SK-N-SH (cell line): ENCODE measurements at regions not wholly inside any gene's neighbourhood (a gene's known extent, or its start where the extent isn't known, plus 50 kb on each side); places are given as distances from the start of the nearest gene placed in this dataset.

Experiments used
- CTCF ChIA-PET: fragments of 300-600, 350-600 bp; formaldehyde crosslinking; extraction: SDS; loops from one replicate; lab custom pipeline; 2021; lab: Yijun Ruan, JAX
- POLR2A ChIA-PET: fragments of 350-600 bp; sonication (Branson Sonifier 250); formaldehyde crosslinking; extraction: SDS; loops from one replicate; lab custom pipeline; 2020; ENCODE audit warnings: antibody characterized with exemption, inconsistent platforms; lab: Yijun Ruan, JAX
- DNase-seq: peaks from one replicate; pipeline ENCODE4 v3.0.0; 2012
- H2AFZ ChIP-seq: fragments of 200-600 bp; sonication (generic); 2 replicates; pipeline ENCODE4 v1.8.1; 2016; ENCODE audit warnings: antibody characterized with exemption, mild to moderate bottlenecking, low read depth
- H3F3A ChIP-seq: fragments of 200-600 bp; sonication (generic); replicated peaks from 2 replicates; pipeline ENCODE3; 2016; ENCODE audit warnings: antibody characterized with exemption, mild to moderate bottlenecking; ENCODE audit not compliant: insufficient read depth
- H3K27ac ChIP-seq, 2 experiments: fragments of 200-500 bp in 1 of 2; fragments of 200-600 bp in 1 of 2; sonication (Bioruptor generic) in 1 of 2; sonication (generic), shearing (Covaris generic) in 1 of 2; 2 replicates each; pipeline versions ENCODE4 v1.5.1 to v1.6.1; 2014 to 2016; ENCODE audit warnings: low read depth in 2 of 2, inconsistent platforms in 1 of 2, low read length in 1 of 2, mild to moderate bottlenecking in 1 of 2, mixed read lengths in 1 of 2
- H3K27me3 ChIP-seq: fragments of 200-600 bp; sonication (generic), shearing (Covaris generic); 2 replicates; pipeline ENCODE4 v1.6.1; 2016; ENCODE audit warnings: mixed run types; ENCODE audit not compliant: insufficient read depth
- H3K36me3 ChIP-seq, 2 experiments: fragments of 200-500 bp in 1 of 2; fragments of 200-600 bp in 1 of 2; sonication (Bioruptor generic) in 1 of 2; sonication (generic) in 1 of 2; replicated peaks in 1 of 2; 2 replicates each; pipeline versions ENCODE3 to v1.5.1; 2014 to 2016; ENCODE audit warnings: low read length in 1 of 2, mild to moderate bottlenecking in 1 of 2; ENCODE audit not compliant: insufficient read depth in 2 of 2, control insufficient read depth in 1 of 2
- H3K4me1 ChIP-seq, 2 experiments: fragments of 200-500 bp in 1 of 2; fragments of 200-600 bp in 1 of 2; sonication (Bioruptor generic) in 1 of 2; sonication (generic), shearing (Covaris generic) in 1 of 2; 2 replicates each; pipeline versions ENCODE4 v1.5.1 to v1.6.1; 2014 to 2016; ENCODE audit warnings: low read depth in 1 of 2, low read length in 1 of 2, mixed run types in 1 of 2; ENCODE audit not compliant: insufficient read depth in 2 of 2, control insufficient read depth in 1 of 2
- H3K4me2 ChIP-seq: fragments of 200-600 bp; sonication (generic), shearing (Covaris generic); 2 replicates; pipeline ENCODE4 v1.6.1; 2017; ENCODE audit warnings: mixed run types
- H3K4me3 ChIP-seq, 2 experiments: fragments of 200-500 bp in 1 of 2; fragments of 200-600 bp in 1 of 2; sonication (Bioruptor generic) in 1 of 2; sonication (generic), shearing (Covaris generic) in 1 of 2; 2 replicates each; pipeline versions ENCODE4 v1.5.1 to v1.8.1; 2014 to 2016; ENCODE audit warnings: low read depth in 2 of 2, inconsistent platforms in 1 of 2, low read length in 1 of 2, mild to moderate bottlenecking in 1 of 2, mixed read lengths in 1 of 2, moderate library complexity in 1 of 2
- H3K79me2 ChIP-seq: fragments of 200-600 bp; sonication (generic); 2 replicates; pipeline ENCODE4 v1.8.1; 2017; ENCODE audit warnings: mild to moderate bottlenecking; ENCODE audit not compliant: insufficient read depth
- H3K9ac ChIP-seq: fragments of 200-600 bp; sonication (generic); 2 replicates; pipeline ENCODE4 v1.6.1; 2017; ENCODE audit warnings: mixed run types
- H3K9me2 ChIP-seq: fragments of 200-600 bp; sonication (generic); 2 replicates; pipeline ENCODE4 v1.6.1; 2017; ENCODE audit warnings: mixed run types
- H3K9me3 ChIP-seq: fragments of 200-600 bp; sonication (generic); 2 replicates; pipeline ENCODE4 v1.6.1; 2017; ENCODE audit warnings: mixed run types, mild to moderate bottlenecking, moderate library complexity
- H4K20me1 ChIP-seq: fragments of 200-600 bp; sonication (generic); 2 replicates; pipeline ENCODE4 v1.6.1; 2017; ENCODE audit warnings: mild to moderate bottlenecking, mixed run types; ENCODE audit not compliant: insufficient read depth
- ELF1 ChIP-seq: IDR thresholded peaks from 2 replicates; pipeline ENCODE4 v1.4.0; 2012
- EP300 ChIP-seq, 2 experiments: IDR thresholded peaks; 2 replicates each; pipeline versions ENCODE4 v1.4.0 to v1.6.1; 2012; ENCODE audit warnings: borderline replicate concordance in 1 of 2, low read depth in 1 of 2, low read length in 1 of 2
- EZH2phosphoT487 ChIP-seq: fragments of 200-600 bp; sonication (generic); IDR thresholded peaks from 2 replicates; pipeline ENCODE4 v1.6.1; 2017; ENCODE audit warnings: low read depth, mixed run types, mild to moderate bottlenecking, antibody characterized with exemption, moderate library complexity, borderline replicate concordance
- IRF3 ChIP-seq: fragments of 150-350 bp; IDR thresholded peaks from 2 replicates; pipeline ENCODE4 v1.6.1; 2016; ENCODE audit warnings: mild to moderate bottlenecking, low read depth, low read length
- JUND ChIP-seq: IDR thresholded peaks from 2 replicates; pipeline ENCODE4 v1.4.0; 2012
- MAX ChIP-seq: IDR thresholded peaks from 2 replicates; pipeline ENCODE4 v1.4.0; 2012; ENCODE audit warnings: low read depth
- POLR2AphosphoS5 ChIP-seq: IDR thresholded peaks from 2 replicates; pipeline ENCODE4 v1.6.1; 2012; ENCODE audit warnings: low read depth, low read length
- RCOR1 ChIP-seq: fragments of 150-350 bp; IDR thresholded peaks from 2 replicates; pipeline ENCODE4 v1.6.1; 2017; ENCODE audit warnings: antibody characterized with exemption, low read length
- REST ChIP-seq: IDR thresholded peaks from 2 replicates; pipeline ENCODE4 v1.6.1; 2012; ENCODE audit warnings: mild to moderate bottlenecking, low read depth, low read length, moderate library complexity
- RFX5 ChIP-seq: IDR thresholded peaks from 2 replicates; pipeline ENCODE4 v1.6.1; 2012; ENCODE audit warnings: mild to moderate bottlenecking, improper control_type of control experiment, low read length
- SMC3 ChIP-seq: IDR thresholded peaks from 2 replicates; pipeline ENCODE4 v1.6.1; 2012; ENCODE audit warnings: low read depth, low read length, improper control_type of control experiment
- TAF1 ChIP-seq: IDR thresholded peaks from 2 replicates; pipeline ENCODE4 v1.6.1; 2012; ENCODE audit warnings: low read depth, mild to moderate bottlenecking, low read length, moderate library complexity, borderline replicate concordance
- TCF12 ChIP-seq: IDR thresholded peaks from 2 replicates; pipeline ENCODE4 v1.4.0; 2012
- TEAD4 ChIP-seq: IDR thresholded peaks from 2 replicates; pipeline ENCODE4 v1.4.0; 2012; ENCODE audit warnings: mild to moderate bottlenecking, borderline replicate concordance; ENCODE audit not compliant: insufficient read depth
- USF1 ChIP-seq: IDR thresholded peaks from 2 replicates; pipeline ENCODE4 v1.4.0; 2012; ENCODE audit warnings: low read depth, borderline replicate concordance
- USF2 ChIP-seq: fragments of 150-350 bp; IDR thresholded peaks from 2 replicates; pipeline ENCODE4 v1.6.1; 2017; ENCODE audit warnings: antibody characterized with exemption, low read length, low read depth, borderline replicate concordance
- ZBTB33 ChIP-seq: IDR thresholded peaks from 2 replicates; pipeline ENCODE4 v1.4.0; 2012; ENCODE audit warnings: low read depth, borderline replicate concordance
- WGBS: methylation state at CpG from one replicate; pipeline ENCODE4 v1.1.6; 2017; ENCODE audit warnings: low lambda C conversion rate; 5-methylcytosine and 5-hydroxymethylcytosine counted together

GRCh38 chr18:40011201-40011600 is 1943.8 kb upstream of the PIK3C3 start:
- Histone ChIP-seq H3K79me2 (no peaks in the 10 kb centered on the region), H3K9ac (no peak overlapping the region), H3K4me2 (no peak overlapping the region), H3K9me2 (no peaks in the 10 kb centered on the region), H3K36me3 (no peaks in the 10 kb centered on the region), H2AFZ (no peak overlapping the region), H3K4me1 (no peaks in the 10 kb centered on the region), H4K20me1 (no peaks in the 10 kb centered on the region), H3F3A (no peaks in the 10 kb centered on the region), H3K4me3 (no peak overlapping the region), H3K9me3 (no peaks in the 10 kb centered on the region), H3K27ac (no peak overlapping the region), H3K27me3 (no peaks in the 10 kb centered on the region)
- ChIA-PET CTCF (no interaction called here), POLR2A (no interaction called here)
- DNase-seq: no peak
- 39% methylated on average over 1 of the region's 1 CpG for WGBS
- TF ChIP-seq SMC3 (no peak), ELF1 (no peak), TEAD4 (no peak), POLR2AphosphoS5 (no peak), JUND (no peak), EZH2phosphoT487 (no peak), REST (no peak), RFX5 (no peak), RCOR1 (no peak), MAX (no peak), TAF1 (no peak)

GRCh38 chr18:40006634-40007033 is 1948.4 kb upstream of the PIK3C3 start:
- 49% methylated on average over 4 of the region's 4 CpGs for WGBS
- CTCF ChIA-PET: no interaction called here
- Histone ChIP-seq H3K9me3 (no peaks in the 10 kb centered on the region), H3K4me2 (no peak overlapping the region)
- TF ChIP-seq IRF3 (no peak), MAX (no peak), USF1 (no peak), SMC3 (no peak), USF2 (no peak), EP300 (IDR thresholded peaks at IDR 0.05; ENCODE audit: borderline replicate concordance in 1 of 2, low read depth in 1 of 2, low read length in 1 of 2) (no peak), TCF12 (no peak), ZBTB33 (no peak)
- TF ChIP-seq, all 33 proteins: peak for 0
- DNase-seq: no peak
- Histone ChIP-seq H3K79me2 (no peaks in the 10 kb centered on the region), H3K4me1 (no peaks in the 10 kb centered on the region; a peak in 1 of 4 replicates), H3K27me3 (no peaks in the 10 kb centered on the region), H3K27ac (no peak overlapping the region), H3K4me3 (no peak overlapping the region), H3K9me2 (no peaks in the 10 kb centered on the region), H3K9ac (no peak overlapping the region), H4K20me1 (no peaks in the 10 kb centered on the region), H2AFZ (no peak overlapping the region), H3K36me3 (no peaks in the 10 kb centered on the region), H3F3A (no peaks in the 10 kb centered on the region)
- POLR2A ChIA-PET: no interaction called here
